ENCODE measurements at regions not wholly inside any gene's neighbourhood (a gene's known extent, or its start where the extent isn't known, plus 50 kb on each side); places are given as distances from the start of the nearest gene placed in this dataset.
"Not testable (repeated sequence)": the region's sequence is repeated elsewhere in the genome, so short reads cannot be mapped to it uniquely, and the experiment has no call there.

GRCh38 chr5:62248192-62248591 lies 57.8 kb upstream of the KIF2A start:
- not testable (repeated sequence) for H3K27me3 ChIP-seq (ENCODE audit: control insufficient read depth, insufficient read depth, low read length, poor library complexity, severe bottlenecking); H3K36me3 Mint-ChIP-seq (ENCODE audit: low read depth); H3K9ac ChIP-seq (ENCODE audit: extremely low read depth, low read length, poor library complexity, severe bottlenecking); H3K4me3 Mint-ChIP-seq; H3K27ac ChIP-seq (ENCODE audit: low read depth, low read length); H3K4me3 ChIP-seq (ENCODE audit: low read length); H3K27me3 Mint-ChIP-seq (ENCODE audit: insufficient read depth); H3K4me1 ChIP-seq (ENCODE audit: control insufficient read depth, insufficient read depth, low read length); H3K9me3 Mint-ChIP-seq; H3K36me3 ChIP-seq (ENCODE audit: control insufficient read depth, insufficient read depth, low read length); H3K4me1 Mint-ChIP-seq; DNase-seq; H3K9me3 ChIP-seq (ENCODE audit: control insufficient read depth, low read length); H3K27ac Mint-ChIP-seq
- 94 to 100% methylated on average over 3 to 6 of the region's 6 CpGs for WGBS, 2 experiments (ENCODE audit: insufficient coverage in 1 of 2, insufficient read length in 1 of 2)

GRCh38 chr5:62250085-62250484 lies 55.9 kb upstream of the KIF2A start:
- WGBS, 2 experiments (ENCODE audit: insufficient coverage in 1 of 2, insufficient read length in 1 of 2): 89 to 100% methylated on average over 1 to 2 of the region's 3 CpGs
- H3K27ac ChIP-seq (ENCODE audit: low read depth, low read length): not testable (repeated sequence)

GRCh38 chr5:62250919-62251318 lies 55.1 kb upstream of the KIF2A start:
- H3K9me3 ChIP-seq (ENCODE audit: control insufficient read depth, low read length); H3K27ac Mint-ChIP-seq; H3K36me3 Mint-ChIP-seq (ENCODE audit: low read depth); H3K27ac ChIP-seq (ENCODE audit: low read depth, low read length); H3K27me3 ChIP-seq (ENCODE audit: control insufficient read depth, insufficient read depth, low read length, poor library complexity, severe bottlenecking); DNase-seq; H3K4me1 Mint-ChIP-seq; H3K36me3 ChIP-seq (ENCODE audit: control insufficient read depth, insufficient read depth, low read length); H3K4me3 ChIP-seq (ENCODE audit: low read length); H3K4me3 Mint-ChIP-seq; H3K9me3 Mint-ChIP-seq; H3K4me1 ChIP-seq (ENCODE audit: control insufficient read depth, insufficient read depth, low read length); H3K27me3 Mint-ChIP-seq (ENCODE audit: insufficient read depth); H3K9ac ChIP-seq (ENCODE audit: extremely low read depth, low read length, poor library complexity, severe bottlenecking): not testable (repeated sequence)
- 95 to 100% methylated on average over 4 of the region's 4 CpGs for WGBS, 2 experiments (ENCODE audit: insufficient coverage in 1 of 2, insufficient read length in 1 of 2)

More at GRCh38 chr5:62250085-62250484, 55.9 kb upstream of the KIF2A start:
- not testable (repeated sequence) for DNase-seq; H3K9me3 Mint-ChIP-seq; H3K27me3 ChIP-seq (ENCODE audit: control insufficient read depth, insufficient read depth, low read length, poor library complexity, severe bottlenecking); H3K4me1 ChIP-seq (ENCODE audit: control insufficient read depth, insufficient read depth, low read length); H3K36me3 Mint-ChIP-seq (ENCODE audit: low read depth); H3K36me3 ChIP-seq (ENCODE audit: control insufficient read depth, insufficient read depth, low read length); H3K4me1 Mint-ChIP-seq; H3K4me3 Mint-ChIP-seq; H3K9ac ChIP-seq (ENCODE audit: extremely low read depth, low read length, poor library complexity, severe bottlenecking); H3K9me3 ChIP-seq (ENCODE audit: control insufficient read depth, low read length); H3K27me3 Mint-ChIP-seq (ENCODE audit: insufficient read depth); H3K4me3 ChIP-seq (ENCODE audit: low read length); H3K27ac Mint-ChIP-seq

- H3K9me3 ChIP-seq (ENCODE audit: control insufficient read depth, low read length); H3K9ac ChIP-seq (ENCODE audit: extremely low read depth, low read length, poor library complexity, severe bottlenecking); H3K36me3 Mint-ChIP-seq (ENCODE audit: low read depth); H3K27ac ChIP-seq (ENCODE audit: low read depth, low read length); H3K9me3 Mint-ChIP-seq; H3K27me3 ChIP-seq (ENCODE audit: control insufficient read depth, insufficient read depth, low read length, poor library complexity, severe bottlenecking); H3K36me3 ChIP-seq (ENCODE audit: control insufficient read depth, insufficient read depth, low read length); H3K4me3 Mint-ChIP-seq; H3K4me3 ChIP-seq (ENCODE audit: low read length); DNase-seq; H3K27ac Mint-ChIP-seq; H3K4me1 Mint-ChIP-seq; H3K27me3 Mint-ChIP-seq (ENCODE audit: insufficient read depth); H3K4me1 ChIP-seq (ENCODE audit: control insufficient read depth, insufficient read depth, low read length): not testable (repeated sequence)
- 90 to 100% methylated on average over 1 to 2 of the region's 2 CpGs for WGBS, 2 experiments (ENCODE audit: insufficient coverage in 1 of 2, insufficient read length in 1 of 2)
These were observed 53.5 kb upstream of the KIF2A start for GRCh38 chr5:62252519-62252918.

- H3K27ac ChIP-seq (ENCODE audit: low read depth, low read length); H3K36me3 Mint-ChIP-seq (ENCODE audit: low read depth); H3K9ac ChIP-seq (ENCODE audit: extremely low read depth, low read length, poor library complexity, severe bottlenecking); DNase-seq; H3K9me3 ChIP-seq (ENCODE audit: control insufficient read depth, low read length); H3K4me1 ChIP-seq (ENCODE audit: control insufficient read depth, insufficient read depth, low read length); H3K27me3 Mint-ChIP-seq (ENCODE audit: insufficient read depth); H3K27ac Mint-ChIP-seq; H3K36me3 ChIP-seq (ENCODE audit: control insufficient read depth, insufficient read depth, low read length); H3K4me1 Mint-ChIP-seq; H3K4me3 Mint-ChIP-seq; H3K27me3 ChIP-seq (ENCODE audit: control insufficient read depth, insufficient read depth, low read length, poor library complexity, severe bottlenecking); H3K9me3 Mint-ChIP-seq; H3K4me3 ChIP-seq (ENCODE audit: low read length): not testable (repeated sequence)
- 92% methylated on average over 1 of the region's 1 CpG; no CpG with 5 or more reads in 1 of the 2 experiments for WGBS, 2 experiments (ENCODE audit: insufficient coverage in 1 of 2, insufficient read length in 1 of 2)
These were observed 50.5 kb upstream of the KIF2A start for GRCh38 chr5:62255551-62255950.
